HFF-Myc (cell line): ENCODE measurements at regions not wholly inside any gene's neighbourhood (a gene's known extent, or its start where the extent isn't known, plus 50 kb on each side); places are given as distances from the start of the nearest gene placed in this dataset.
"Not testable (repeated sequence)": the region's sequence is repeated elsewhere in the genome, so short reads cannot be mapped to it uniquely, and the experiment has no call there.

Experiments used
- DNase-seq: peaks from one replicate; pipeline ENCODE4 v3.0.0-alpha.2; 2011; ENCODE audit warnings: low read depth; ENCODE audit errors: extremely low read depth
- H3K4me3 ChIP-seq: replicated peaks from 2 replicates; pipeline ENCODE4 v1.5.1; 2011; ENCODE audit warnings: low read depth, mild to moderate bottlenecking, control low read depth, low read length
- TF ChIP-seq, protein P1 (sequence below): IDR thresholded peaks from 2 replicates; pipeline ENCODE4 v1.5.1; 2012; ENCODE audit warnings: mild to moderate bottlenecking, low read depth, low read length, control low read depth; ENCODE audit errors: missing control alignments

- H3K4me3 ChIP-seq: no peak overlapping the region
Observed at GRCh38 chr2:51291762-51292551, 260.0 kb upstream of the NRXN1 start.

GRCh38 chr2:51290725-51291124, 258.8 kb upstream of the NRXN1 start:
- no peak overlapping the region for H3K4me3 ChIP-seq
- DNase-seq: no peak
- TF ChIP-seq, protein P1, sequence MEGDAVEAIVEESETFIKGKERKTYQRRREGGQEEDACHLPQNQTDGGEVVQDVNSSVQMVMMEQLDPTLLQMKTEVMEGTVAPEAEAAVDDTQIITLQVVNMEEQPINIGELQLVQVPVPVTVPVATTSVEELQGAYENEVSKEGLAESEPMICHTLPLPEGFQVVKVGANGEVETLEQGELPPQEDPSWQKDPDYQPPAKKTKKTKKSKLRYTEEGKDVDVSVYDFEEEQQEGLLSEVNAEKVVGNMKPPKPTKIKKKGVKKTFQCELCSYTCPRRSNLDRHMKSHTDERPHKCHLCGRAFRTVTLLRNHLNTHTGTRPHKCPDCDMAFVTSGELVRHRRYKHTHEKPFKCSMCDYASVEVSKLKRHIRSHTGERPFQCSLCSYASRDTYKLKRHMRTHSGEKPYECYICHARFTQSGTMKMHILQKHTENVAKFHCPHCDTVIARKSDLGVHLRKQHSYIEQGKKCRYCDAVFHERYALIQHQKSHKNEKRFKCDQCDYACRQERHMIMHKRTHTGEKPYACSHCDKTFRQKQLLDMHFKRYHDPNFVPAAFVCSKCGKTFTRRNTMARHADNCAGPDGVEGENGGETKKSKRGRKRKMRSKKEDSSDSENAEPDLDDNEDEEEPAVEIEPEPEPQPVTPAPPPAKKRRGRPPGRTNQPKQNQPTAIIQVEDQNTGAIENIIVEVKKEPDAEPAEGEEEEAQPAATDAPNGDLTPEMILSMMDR: no peak

More at GRCh38 chr2:51291762-51292551, 260.0 kb upstream of the NRXN1 start:
- TF ChIP-seq, protein P1: no peak
- DNase-seq: no peak

DNA sequence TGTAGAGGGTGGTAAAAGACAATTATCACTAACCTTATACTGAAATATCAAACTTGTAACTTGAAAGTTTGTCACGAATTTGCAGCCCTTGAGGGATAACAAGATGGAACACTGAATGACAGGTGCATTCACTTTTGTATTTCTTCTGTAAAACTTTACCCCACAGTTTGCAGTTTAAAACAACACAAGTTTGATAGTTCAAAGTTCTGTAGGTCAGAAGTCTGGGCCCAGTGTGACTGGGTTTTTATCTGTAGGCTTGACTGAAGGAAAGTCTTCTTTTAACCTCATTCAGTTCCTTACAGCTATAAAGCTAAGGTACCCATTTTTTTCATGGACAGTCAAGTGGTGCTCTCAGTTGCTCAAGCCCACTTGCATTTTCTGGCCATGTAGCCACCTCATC, 257.1 kb upstream of the NRXN1 start:
- DNase-seq: no peak
- H3K4me3 ChIP-seq: no peak overlapping the region
- TF ChIP-seq, protein P1: no peak

- DNase-seq: no peak
Observed at GRCh38 chr2:51268191-51268590, 236.3 kb upstream of the NRXN1 start.

GRCh38 chr2:51265539-51265938, 233.6 kb upstream of the NRXN1 start:
- no peak overlapping the region for H3K4me3 ChIP-seq
- TF ChIP-seq, protein P1: no peak

More at GRCh38 chr2:51268191-51268590, 236.3 kb upstream of the NRXN1 start:
- TF ChIP-seq, protein P1: no peak
- H3K4me3 ChIP-seq: no peak overlapping the region

DNA sequence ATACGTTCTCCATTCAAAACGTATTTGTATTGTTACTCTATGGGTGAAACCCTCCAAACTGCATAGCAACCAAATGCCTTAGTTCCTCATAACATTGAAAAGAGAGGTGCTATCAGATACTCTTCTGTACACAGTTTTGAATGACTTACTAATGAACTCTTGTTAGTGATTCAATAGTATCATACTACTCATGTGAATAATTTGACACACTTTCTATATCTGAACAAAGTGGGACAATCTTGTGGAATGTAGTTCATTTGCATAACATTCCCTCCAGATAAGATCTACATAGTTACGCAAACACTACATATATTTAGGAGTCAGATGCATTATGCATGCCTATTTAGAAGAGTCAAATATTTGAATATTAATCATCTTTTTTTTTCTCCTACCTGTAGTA, 232.0 kb upstream of the NRXN1 start:
- no peak for DNase-seq
- H3K4me3 ChIP-seq: no peak overlapping the region
- TF ChIP-seq, protein P1: no peak

More at GRCh38 chr2:51265539-51265938, 233.6 kb upstream of the NRXN1 start:
- DNase-seq: no peak

DNA sequence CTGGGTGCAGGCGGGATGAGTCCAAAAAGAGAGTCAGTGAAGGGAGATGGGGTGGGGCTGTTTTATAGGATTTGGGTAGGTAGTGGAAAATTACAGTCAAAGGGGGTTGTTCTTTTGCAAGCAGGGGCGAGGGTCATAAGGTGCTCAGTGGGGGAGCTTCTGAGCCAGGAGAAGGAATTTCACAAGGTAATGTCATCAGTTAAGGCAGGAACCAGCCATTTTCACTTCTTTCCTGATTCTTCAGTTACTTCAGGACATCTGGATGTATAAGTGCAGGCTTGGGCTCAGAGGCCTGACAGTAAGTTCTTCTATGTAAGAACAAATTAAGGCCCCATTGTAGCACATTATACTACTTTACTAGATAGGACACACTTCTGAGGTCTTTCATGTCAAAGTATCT, 231.2 kb upstream of the NRXN1 start:
- DNase-seq, H3K4me3 ChIP-seq: not testable (repeated sequence)
